IMR-90 (cell line): ENCODE measurements at regions not wholly inside any gene's neighbourhood (a gene's known extent, or its start where the extent isn't known, plus 50 kb on each side); places are given as distances from the start of the nearest gene placed in this dataset.

Experiments used
- ATAC-seq: fragments of 200-7000 bp; cut with Tn5 transposase; 2 replicates; pipeline ENCODE4 v1.9.1; 2020; ENCODE audit warnings: low read depth, mild to moderate bottlenecking, moderate library complexity
- BruUV-seq: library from RNA; stranded (reverse); fragments of 400-500 nt; replicated peaks from 2 replicates; lab custom pipeline; 2021; lab: Mats Ljungman, UMichigan
- CTCF ChIA-PET: fragments of 300-600 bp; formaldehyde crosslinking; extraction: SDS; loops from one replicate; lab custom pipeline; 2021; ENCODE audit warnings: antibody characterized with exemption; lab: Yijun Ruan, JAX
- POLR2A ChIA-PET: fragments of 300-600 bp; sonication (Branson Sonifier 250); formaldehyde crosslinking; loops from one replicate; lab custom pipeline; 2022; ENCODE audit warnings: antibody characterized with exemption; ENCODE audit not compliant: unreplicated experiment; lab: Charles Lee
- DNase-seq: peaks from one replicate; pipeline ENCODE4 v3.0.0; 2013
- H2AFZ ChIP-seq: replicated peaks from 2 replicates; pipeline ENCODE3; 2013; ENCODE audit warnings: low read length, mild to moderate bottlenecking; ENCODE audit not compliant: poor library complexity
- H2AK5ac ChIP-seq: 2 replicates; pipeline ENCODE4 v1.6.1; 2013; ENCODE audit warnings: low read depth, low read length, inconsistent platforms
- H2AK9ac ChIP-seq: replicated peaks from 2 replicates; pipeline ENCODE3; 2013; ENCODE audit warnings: mild to moderate bottlenecking, low read depth, low read length, moderate library complexity; ENCODE audit not compliant: poor library complexity
- H2BK120ac ChIP-seq: 2 replicates; pipeline ENCODE4 v1.6.1; 2013; ENCODE audit warnings: low read depth, low read length, inconsistent platforms
- H2BK15ac ChIP-seq: 3 replicates; pipeline ENCODE4 v1.6.1; 2013; ENCODE audit warnings: low read depth, low read length, inconsistent platforms
- H2BK20ac ChIP-seq: 2 replicates; pipeline ENCODE4 v1.6.1; 2013; ENCODE audit warnings: low read depth, mild to moderate bottlenecking, inconsistent platforms, low read length, moderate library complexity
- H2BK5ac ChIP-seq: 2 replicates; pipeline ENCODE4 v1.6.1; 2013; ENCODE audit warnings: mild to moderate bottlenecking, low read depth, low read length, inconsistent platforms; ENCODE audit not compliant: poor library complexity, severe bottlenecking
- H3K14ac ChIP-seq: replicated peaks from 2 replicates; pipeline ENCODE4 v1.6.1; 2013; ENCODE audit warnings: low read depth, low read length, inconsistent platforms
- H3K18ac ChIP-seq: 2 replicates; pipeline ENCODE4 v1.6.1; 2013; ENCODE audit warnings: low read depth, low read length, control low read depth
- H3K23ac ChIP-seq: 2 replicates; pipeline ENCODE4 v1.6.1; 2013; ENCODE audit warnings: low read depth, low read length, inconsistent platforms
- H3K27ac ChIP-seq: 2 replicates; pipeline ENCODE4 v1.5.1; 2013; ENCODE audit warnings: mild to moderate bottlenecking, control low read depth, low read length; ENCODE audit not compliant: insufficient read depth
- H3K27me3 ChIP-seq: 2 replicates; pipeline ENCODE4 v1.6.1; 2013; ENCODE audit warnings: low read length; ENCODE audit not compliant: control insufficient read depth, insufficient read depth
- H3K36me3 ChIP-seq: 2 replicates; pipeline ENCODE4 v1.6.1; 2013; ENCODE audit warnings: low read length, mixed read lengths; ENCODE audit not compliant: control insufficient read depth, insufficient read depth
- H3K4ac ChIP-seq: 2 replicates; pipeline ENCODE4 v1.6.1; 2013; ENCODE audit warnings: low read depth, low read length, inconsistent platforms
- H3K4me1 ChIP-seq: 2 replicates; pipeline ENCODE4 v1.6.1; 2013; ENCODE audit warnings: low read length, mixed read lengths; ENCODE audit not compliant: control insufficient read depth, insufficient read depth
- H3K4me2 ChIP-seq: 2 replicates; pipeline ENCODE4 v1.6.1; 2013; ENCODE audit warnings: low read depth, mild to moderate bottlenecking, control low read depth, low read length, moderate library complexity
- H3K4me3 ChIP-seq: 2 replicates; pipeline ENCODE4 v1.5.1; 2013; ENCODE audit warnings: low read depth, mild to moderate bottlenecking, control low read depth, low read length, moderate library complexity; ENCODE audit not compliant: insufficient read depth
- H3K56ac ChIP-seq: 2 replicates; pipeline ENCODE4 v1.6.1; 2013; ENCODE audit warnings: low read length, inconsistent platforms; ENCODE audit not compliant: insufficient read depth; ENCODE audit errors: extremely low read depth
- H3K79me1 ChIP-seq, 2 experiments: 2 replicates each; pipeline ENCODE4 v1.6.1; 2013; ENCODE audit warnings: low read length in 2 of 2, inconsistent platforms in 1 of 2, low read depth in 1 of 2
- H3K9ac ChIP-seq: 2 replicates; pipeline ENCODE4 v1.6.1; 2013; ENCODE audit warnings: low read depth, low read length, control low read depth
- H3K9me1 ChIP-seq: 2 replicates; pipeline ENCODE4 v1.6.1; 2013; ENCODE audit warnings: low read length, inconsistent platforms; ENCODE audit not compliant: insufficient read depth
- H3K9me3 ChIP-seq: 2 replicates; pipeline ENCODE4 v1.6.1; 2013; ENCODE audit warnings: low read length; ENCODE audit not compliant: control insufficient read depth, insufficient read depth
- H4K20me1 ChIP-seq: 2 replicates; pipeline ENCODE4 v1.6.1; 2013; ENCODE audit warnings: low read length, inconsistent platforms; ENCODE audit not compliant: insufficient read depth
- H4K5ac ChIP-seq: 2 replicates; pipeline ENCODE4 v1.6.1; 2013; ENCODE audit warnings: mild to moderate bottlenecking, low read depth, low read length, control low read depth
- H4K8ac ChIP-seq, 2 experiments: 2 replicates each; pipeline ENCODE4 v1.6.1; 2013; ENCODE audit warnings: low read depth in 2 of 2, low read length in 2 of 2, control low read depth in 1 of 2, inconsistent platforms in 1 of 2
- H4K91ac ChIP-seq: 2 replicates; pipeline ENCODE4 v1.6.1; 2013; ENCODE audit warnings: low read depth, low read length, inconsistent platforms; ENCODE audit not compliant: insufficient read depth
- BHLHE40 ChIP-seq: fragments of 150-350 bp; IDR thresholded peaks from 2 replicates; pipeline ENCODE4 v1.6.1; 2016; ENCODE audit warnings: mild to moderate bottlenecking, low read depth, low read length
- CHD1 ChIP-seq: IDR thresholded peaks from 2 replicates; pipeline ENCODE4 v1.6.1; 2012; ENCODE audit warnings: low read depth, low read length, improper control_type of control experiment
- FOS ChIP-seq: fragments of 150-350 bp; IDR thresholded peaks from 2 replicates; pipeline ENCODE4 v1.6.1; 2016; ENCODE audit warnings: low read depth, low read length
- MAFK ChIP-seq: IDR thresholded peaks from 2 replicates; pipeline ENCODE4 v1.6.1; 2012; ENCODE audit warnings: low read depth, low read length, improper control_type of control experiment
- MXI1 ChIP-seq: IDR thresholded peaks from 2 replicates; pipeline ENCODE4 v1.6.1; 2012; ENCODE audit warnings: low read depth, mild to moderate bottlenecking, low read length, moderate library complexity, borderline replicate concordance
- POLR2A ChIP-seq: IDR thresholded peaks from 2 replicates; pipeline ENCODE4 v1.6.1; 2012; ENCODE audit warnings: mild to moderate bottlenecking, low read depth, low read length
- RAD21 ChIP-seq: IDR thresholded peaks from 2 replicates; pipeline ENCODE4 v1.6.1; 2012; ENCODE audit warnings: low read length, improper control_type of control experiment
- RFX5 ChIP-seq: IDR thresholded peaks from 2 replicates; pipeline ENCODE4 v1.8.0; 2012; ENCODE audit warnings: low read depth, mild to moderate bottlenecking, low read length, moderate library complexity
- WGBS, 2 experiments: methylation state at CpG; one replicate each; pipeline versions ENCODE4 v1.1.5 to v1.1.7; 2013; ENCODE audit warnings: missing lambda C conversion rate in 2 of 2; ENCODE audit not compliant: insufficient read length in 1 of 2; ENCODE audit errors: extremely low coverage in 2 of 2; 5-methylcytosine and 5-hydroxymethylcytosine counted together
- dilution Hi-C: fragments of 300-500 bp; cut with HindIII; formaldehyde crosslinking; loops from one replicate; pipeline ENCODE4 v1.14.3; 2018; ENCODE audit warnings: low sequenced_read_pairs; ENCODE audit not compliant: unreplicated experiment
- in situ Hi-C: fragments of 300-500 bp; cut with MboI; formaldehyde crosslinking; loops from 3 replicates; pipeline ENCODE4 v1.14.3; 2019; ENCODE audit warnings: low sequenced_read_pairs, inconsistent platforms, mixed read lengths
- intact Hi-C: fragments of 100-400 bp; cut with micrococcal nuclease; formaldehyde crosslinking; loops from 2 replicates; pipeline ENCODE4 v1.10.0; 2022
- TF ChIP-seq, protein P1 (sequence below): fragments of 150-350 bp; IDR thresholded peaks from 2 replicates; pipeline ENCODE4 v1.6.1; 2017; ENCODE audit warnings: mild to moderate bottlenecking, antibody characterized with exemption, low read length, low read depth
- TF ChIP-seq, protein P2 (sequence below): fragments of 150-350 bp; IDR thresholded peaks from 2 replicates; pipeline ENCODE4 v1.6.1; 2016; ENCODE audit warnings: low read depth, mild to moderate bottlenecking, low read length, moderate library complexity, borderline replicate concordance
- TF ChIP-seq, protein P3 (sequence below): conservative IDR thresholded peaks from 2 replicates; pipeline ENCODE4 v1.5.1; 2012; ENCODE audit warnings: mild to moderate bottlenecking, low read depth, low read length, improper control_type of control experiment

DNA sequence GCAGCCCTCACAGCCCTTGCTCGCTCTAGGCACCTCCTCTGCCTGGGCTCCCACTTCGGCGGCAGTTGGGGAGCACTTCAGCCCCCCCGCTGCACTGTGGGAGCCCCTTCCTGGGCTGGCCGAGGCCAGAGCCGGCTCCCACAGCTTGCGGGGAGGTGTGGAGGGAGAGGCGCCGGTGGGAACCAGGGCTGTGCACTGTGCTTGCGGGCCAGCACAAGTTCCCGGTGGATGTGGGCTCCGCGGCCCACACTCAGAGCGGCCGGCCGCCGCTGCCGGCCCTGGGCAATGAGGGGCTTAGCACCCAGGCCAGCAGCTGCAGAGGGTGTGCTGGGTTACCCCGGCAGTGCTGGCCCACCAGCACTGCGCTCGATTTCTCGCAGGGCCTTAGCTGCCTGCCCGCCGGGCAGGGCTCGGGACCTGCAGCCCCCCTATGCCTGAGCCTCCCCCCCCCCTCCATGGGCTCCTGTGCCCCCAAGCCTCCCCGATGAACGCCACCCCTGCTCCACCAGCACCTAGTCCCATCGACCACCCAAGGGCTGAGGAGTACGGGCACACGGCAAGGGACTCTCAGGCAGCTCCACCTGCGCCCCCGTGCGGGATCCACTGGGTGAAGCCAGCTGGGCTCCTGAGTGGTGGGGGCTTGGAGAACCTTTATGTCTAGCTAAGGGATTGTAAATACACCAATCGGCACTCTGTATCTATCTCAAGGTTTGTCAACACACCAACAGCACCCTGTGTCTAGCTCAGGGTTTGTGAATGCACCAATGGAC lies 224.8 kb downstream of the ZNF608 start:
- Histone ChIP-seq H3K36me3 (no peaks in the 10 kb centered on the region), H3K56ac (no peak overlapping the region), H2BK15ac (no peak overlapping the region), H2AK9ac (no peak overlapping the region), H3K4ac (no peak overlapping the region), H3K4me3 (no peak overlapping the region), H3K18ac (no peak overlapping the region), H4K91ac (no peak overlapping the region), H3K23ac (no peak overlapping the region), H4K8ac (no peak overlapping the region), H2BK20ac (no peak overlapping the region), H3K4me1 (peaks cover 5% of the 10 kb centered on the region), H3K9me3 (no peaks in the 10 kb centered on the region), H3K79me1 (no peaks in the 10 kb centered on the region), H2AK5ac (no peak overlapping the region), H4K20me1 (no peaks in the 10 kb centered on the region), H2AFZ (no peak overlapping the region), H2BK120ac (no peak overlapping the region), H3K4me2 (no peak overlapping the region), H4K5ac (no peak overlapping the region), H3K27ac (no peak overlapping the region), H3K14ac (no peak overlapping the region), H3K9me1 (no peaks in the 10 kb centered on the region), H3K27me3 (peaks cover 2% of the 10 kb centered on the region), H2BK5ac (no peak overlapping the region), H3K9ac (no peak overlapping the region)
- no peak for DNase-seq
- 100% methylated on average over 8 of the region's 34 CpGs; no CpG with 5 or more reads in 1 of the 2 experiments for WGBS, 2 experiments
- TF ChIP-seq RFX5 (no peak), CHD1 (no peak), POLR2A (no peak), FOS (no peak), MAFK (no peak), MXI1 (no peak), RAD21 (no peak), BHLHE40 (no peak)
- TF ChIP-seq, protein P1, sequence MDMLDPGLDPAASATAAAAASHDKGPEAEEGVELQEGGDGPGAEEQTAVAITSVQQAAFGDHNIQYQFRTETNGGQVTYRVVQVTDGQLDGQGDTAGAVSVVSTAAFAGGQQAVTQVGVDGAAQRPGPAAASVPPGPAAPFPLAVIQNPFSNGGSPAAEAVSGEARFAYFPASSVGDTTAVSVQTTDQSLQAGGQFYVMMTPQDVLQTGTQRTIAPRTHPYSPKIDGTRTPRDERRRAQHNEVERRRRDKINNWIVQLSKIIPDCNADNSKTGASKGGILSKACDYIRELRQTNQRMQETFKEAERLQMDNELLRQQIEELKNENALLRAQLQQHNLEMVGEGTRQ = no peak
- TF ChIP-seq, protein P2, sequence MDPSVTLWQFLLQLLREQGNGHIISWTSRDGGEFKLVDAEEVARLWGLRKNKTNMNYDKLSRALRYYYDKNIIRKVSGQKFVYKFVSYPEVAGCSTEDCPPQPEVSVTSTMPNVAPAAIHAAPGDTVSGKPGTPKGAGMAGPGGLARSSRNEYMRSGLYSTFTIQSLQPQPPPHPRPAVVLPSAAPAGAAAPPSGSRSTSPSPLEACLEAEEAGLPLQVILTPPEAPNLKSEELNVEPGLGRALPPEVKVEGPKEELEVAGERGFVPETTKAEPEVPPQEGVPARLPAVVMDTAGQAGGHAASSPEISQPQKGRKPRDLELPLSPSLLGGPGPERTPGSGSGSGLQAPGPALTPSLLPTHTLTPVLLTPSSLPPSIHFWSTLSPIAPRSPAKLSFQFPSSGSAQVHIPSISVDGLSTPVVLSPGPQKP = no peak
- TF ChIP-seq, protein P3, sequence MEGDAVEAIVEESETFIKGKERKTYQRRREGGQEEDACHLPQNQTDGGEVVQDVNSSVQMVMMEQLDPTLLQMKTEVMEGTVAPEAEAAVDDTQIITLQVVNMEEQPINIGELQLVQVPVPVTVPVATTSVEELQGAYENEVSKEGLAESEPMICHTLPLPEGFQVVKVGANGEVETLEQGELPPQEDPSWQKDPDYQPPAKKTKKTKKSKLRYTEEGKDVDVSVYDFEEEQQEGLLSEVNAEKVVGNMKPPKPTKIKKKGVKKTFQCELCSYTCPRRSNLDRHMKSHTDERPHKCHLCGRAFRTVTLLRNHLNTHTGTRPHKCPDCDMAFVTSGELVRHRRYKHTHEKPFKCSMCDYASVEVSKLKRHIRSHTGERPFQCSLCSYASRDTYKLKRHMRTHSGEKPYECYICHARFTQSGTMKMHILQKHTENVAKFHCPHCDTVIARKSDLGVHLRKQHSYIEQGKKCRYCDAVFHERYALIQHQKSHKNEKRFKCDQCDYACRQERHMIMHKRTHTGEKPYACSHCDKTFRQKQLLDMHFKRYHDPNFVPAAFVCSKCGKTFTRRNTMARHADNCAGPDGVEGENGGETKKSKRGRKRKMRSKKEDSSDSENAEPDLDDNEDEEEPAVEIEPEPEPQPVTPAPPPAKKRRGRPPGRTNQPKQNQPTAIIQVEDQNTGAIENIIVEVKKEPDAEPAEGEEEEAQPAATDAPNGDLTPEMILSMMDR = no peak
- in situ Hi-C loops (no loop called here), intact Hi-C loops (no loop called here), dilution Hi-C loops (no loop called here)
- BruUV-seq = no TSS peak
- no peak for ATAC-seq
- ChIA-PET POLR2A (no interaction called here), CTCF (no interaction called here)
